Activated CD8-positive, alpha-beta T cell treated with anti-CD3 and anti-CD28 coated beads for 36 hours (primary cell): ENCODE measurements at regions not wholly inside any gene's neighbourhood (a gene's known extent, or its start where the extent isn't known, plus 50 kb on each side); places are given as distances from the start of the nearest gene placed in this dataset.

Experiments used
- ATAC-seq: fragments of 200-7000 bp; cut with Tn5 transposase; one replicate; pipeline ENCODE4 v1.10.0; 2021; ENCODE audit warnings: mild to moderate bottlenecking, moderate library complexity
- CTCF ChIA-PET: fragments of 350-600 bp; sonication (Branson Sonifier 250); formaldehyde crosslinking; loops from one replicate; lab custom pipeline; 2021; ENCODE audit warnings: antibody characterized with exemption; lab: Charles Lee
- POLR2A ChIA-PET: fragments of 350-600 bp; sonication (Branson Sonifier 250); formaldehyde crosslinking; loops from one replicate; lab custom pipeline; 2021; ENCODE audit warnings: antibody characterized with exemption; lab: Charles Lee
- DNase-seq: peaks from one replicate; pipeline ENCODE4 v3.0.0-alpha.2; 2020
- H3K27ac Mint-ChIP-seq: one replicate; pipeline ENCODE4 v1.8.0; 2021; ENCODE audit warnings: mild to moderate bottlenecking, mixed read lengths
- H3K27me3 Mint-ChIP-seq: one replicate; pipeline ENCODE4 v1.8.0; 2021; ENCODE audit warnings: mixed read lengths
- H3K36me3 Mint-ChIP-seq: one replicate; pipeline ENCODE4 v1.8.0; 2021; ENCODE audit warnings: low read depth, mixed read lengths
- H3K4me1 Mint-ChIP-seq: one replicate; pipeline ENCODE4 v1.8.0; 2021; ENCODE audit warnings: low read depth, mixed read lengths
- H3K4me3 Mint-ChIP-seq: one replicate; pipeline ENCODE4 v1.8.0; 2021; ENCODE audit warnings: mild to moderate bottlenecking, moderate library complexity, mixed read lengths
- H3K9me3 Mint-ChIP-seq: one replicate; pipeline ENCODE4 v1.8.0; 2021; ENCODE audit warnings: mixed read lengths
- CTCF ChIP-seq: fragments of 200-600 bp; IDR thresholded peaks from one replicate; pipeline ENCODE4 v1.8.0; 2022; ENCODE audit warnings: antibody characterized with exemption, mild to moderate bottlenecking
- intact Hi-C: fragments of 100-400 bp; cut with micrococcal nuclease; formaldehyde crosslinking; loops from one replicate; pipeline ENCODE4 v1.10.0; 2022

- DNase-seq = no peak
- intact Hi-C loops = no loop called here
- H3K4me1 Mint-ChIP-seq = no peaks in the 10 kb centered on the region
- H3K4me3 Mint-ChIP-seq = no peak overlapping the region
- ATAC-seq = no peak
- TF ChIP-seq CTCF = no peak
- H3K36me3 Mint-ChIP-seq = no peaks in the 10 kb centered on the region
- ChIA-PET POLR2A (interaction anchor here (0.6 kb wide), 1 partner anchor 12 kb away, joined by 4 read pairs; no protein-coding TSS in a partner anchor), CTCF (no interaction called here)
- H3K9me3 Mint-ChIP-seq = no peaks in the 10 kb centered on the region
- no peaks in the 10 kb centered on the region for H3K27me3 Mint-ChIP-seq
- H3K27ac Mint-ChIP-seq = no peak overlapping the region
Measured at GRCh38 chr12:90064852-90065801, 356.5 kb upstream of the ATP2B1 start.

- H3K4me3 Mint-ChIP-seq = no peak overlapping the region
- H3K4me1 Mint-ChIP-seq = no peaks in the 10 kb centered on the region
- no peaks in the 10 kb centered on the region for H3K36me3 Mint-ChIP-seq
- intact Hi-C loops = no loop called here
- no peaks in the 10 kb centered on the region for H3K9me3 Mint-ChIP-seq
- TF ChIP-seq CTCF = no peak
- ChIA-PET POLR2A (no interaction called here), CTCF (no interaction called here)
- no peak overlapping the region for H3K27ac Mint-ChIP-seq
- ATAC-seq (no peak), DNase-seq (no peak)
- no peaks in the 10 kb centered on the region for H3K27me3 Mint-ChIP-seq
Measured at GRCh38 chr12:90062799-90063198, 354.2 kb upstream of the ATP2B1 start.

GRCh38 chr12:90061809-90062208 is 353.2 kb upstream of the ATP2B1 start:
- TF ChIP-seq CTCF = no peak
- no peak overlapping the region for H3K27ac Mint-ChIP-seq
- ChIA-PET POLR2A (no interaction called here), CTCF (no interaction called here)
- no peak for ATAC-seq
- no peaks in the 10 kb centered on the region for H3K36me3 Mint-ChIP-seq
- intact Hi-C loops = no loop called here
- H3K4me3 Mint-ChIP-seq = no peak overlapping the region
- H3K9me3 Mint-ChIP-seq = no peaks in the 10 kb centered on the region
- no peaks in the 10 kb centered on the region for H3K27me3 Mint-ChIP-seq
- DNase-seq = no peak
- H3K4me1 Mint-ChIP-seq = no peaks in the 10 kb centered on the region

- Mint-ChIP-seq H3K27me3 (no peaks in the 10 kb centered on the region), H3K4me3 (no peak overlapping the region), H3K27ac (no peak overlapping the region), H3K4me1 (no peaks in the 10 kb centered on the region), H3K9me3 (no peaks in the 10 kb centered on the region), H3K36me3 (no peaks in the 10 kb centered on the region)
- intact Hi-C loops = no loop called here
- no peak for TF ChIP-seq CTCF
- CTCF ChIA-PET = no interaction called here
- DNase-seq (no peak), ATAC-seq (no peak)
- POLR2A ChIA-PET = interaction anchor here (0.6 kb wide), 1 partner anchor 10 kb away, joined by 3 read pairs; no protein-coding TSS in a partner anchor
Measured at GRCh38 chr12:90060031-90060430, 351.4 kb upstream of the ATP2B1 start.

- intact Hi-C loops = no loop called here
- Mint-ChIP-seq H3K4me3 (no peak overlapping the region), H3K36me3 (no peaks in the 10 kb centered on the region), H3K4me1 (no peaks in the 10 kb centered on the region), H3K27me3 (no peaks in the 10 kb centered on the region), H3K27ac (no peak overlapping the region), H3K9me3 (no peaks in the 10 kb centered on the region)
- no peak for TF ChIP-seq CTCF
- ATAC-seq (no peak), DNase-seq (no peak)
- ChIA-PET POLR2A (no interaction called here), CTCF (no interaction called here)
Measured at GRCh38 chr12:90058704-90059103, 350.1 kb upstream of the ATP2B1 start.
